ENCODE measurements at regions not wholly inside any gene's neighbourhood (a gene's known extent, or its start where the extent isn't known, plus 50 kb on each side); places are given as distances from the start of the nearest gene placed in this dataset.

DNA sequence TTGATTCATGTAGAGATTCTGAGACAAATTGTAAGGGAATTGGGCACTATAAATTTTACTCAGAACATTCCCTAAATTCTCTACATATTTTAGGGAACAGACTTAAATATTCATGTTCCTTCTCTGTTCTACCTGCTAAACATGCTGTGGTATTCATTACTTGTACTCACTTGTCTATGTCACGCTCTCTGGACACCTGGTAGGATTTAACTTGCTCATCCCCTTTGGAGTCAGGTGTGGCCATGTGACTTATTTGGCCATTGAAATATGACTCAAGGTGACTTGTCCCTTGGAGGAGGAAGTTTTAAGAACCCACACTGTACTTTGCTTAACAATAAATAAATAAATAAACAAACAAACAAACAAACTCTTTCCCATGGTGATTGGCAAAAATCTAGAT, 2258.8 kb upstream of the WWC1 start:
- TF ChIP-seq EZH2 (IDR thresholded peaks at IDR 0.05; ENCODE audit: insufficient read depth, poor library complexity, severe bottlenecking) (no peak), EZH2phosphoT487 (IDR thresholded peaks at IDR 0.05; ENCODE audit: insufficient read depth, low read depth) (no peak)
